ENCODE measurements at regions not wholly inside any gene's neighbourhood (a gene's known extent, or its start where the extent isn't known, plus 50 kb on each side); places are given as distances from the start of the nearest gene placed in this dataset.

GRCh38 chr20:39547546-39548408 lies 585.6 kb downstream of the DHX35 start:
- DNase-seq (ENCODE audit: extremely low read depth in 1 of 2, low read depth in 1 of 2): no peak

DNA sequence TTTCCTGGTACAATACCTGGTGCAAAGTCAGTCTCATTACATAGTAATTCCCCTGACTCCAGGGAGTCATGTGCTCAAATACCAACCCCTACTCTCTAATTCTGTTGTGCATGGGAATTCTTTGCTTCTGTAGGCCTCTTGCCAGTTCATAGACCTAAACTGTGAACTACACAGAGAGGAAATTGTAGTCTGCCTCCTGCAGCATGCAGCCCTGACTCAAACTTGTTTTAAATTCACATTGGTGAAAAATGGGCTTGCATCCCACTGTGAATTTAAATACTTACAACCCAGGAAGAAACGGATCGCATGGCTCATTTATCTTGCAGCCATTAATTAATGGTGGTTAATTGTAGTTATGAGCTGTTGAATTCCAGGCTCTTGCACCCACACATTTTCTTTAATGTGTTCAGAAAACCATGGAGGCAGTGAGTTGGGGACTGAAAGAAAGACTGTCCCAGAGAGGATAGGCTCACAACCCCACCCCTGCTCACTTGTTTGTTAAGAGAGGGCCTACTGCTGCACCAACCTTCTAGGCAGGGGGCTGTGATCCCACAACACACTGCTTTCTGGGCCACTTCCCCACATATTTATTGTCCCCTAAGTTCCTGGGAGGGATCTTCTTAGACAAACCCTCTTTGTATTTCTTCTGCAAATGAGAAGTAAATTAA lies 579.1 kb downstream of the DHX35 start:
- no peak for DNase-seq (ENCODE audit: extremely low read depth in 1 of 2, low read depth in 1 of 2)

GRCh38 chr20:39538317-39538716 lies 576.2 kb downstream of the DHX35 start:
- no peak for DNase-seq (ENCODE audit: extremely low read depth in 1 of 2, low read depth in 1 of 2)

DNA sequence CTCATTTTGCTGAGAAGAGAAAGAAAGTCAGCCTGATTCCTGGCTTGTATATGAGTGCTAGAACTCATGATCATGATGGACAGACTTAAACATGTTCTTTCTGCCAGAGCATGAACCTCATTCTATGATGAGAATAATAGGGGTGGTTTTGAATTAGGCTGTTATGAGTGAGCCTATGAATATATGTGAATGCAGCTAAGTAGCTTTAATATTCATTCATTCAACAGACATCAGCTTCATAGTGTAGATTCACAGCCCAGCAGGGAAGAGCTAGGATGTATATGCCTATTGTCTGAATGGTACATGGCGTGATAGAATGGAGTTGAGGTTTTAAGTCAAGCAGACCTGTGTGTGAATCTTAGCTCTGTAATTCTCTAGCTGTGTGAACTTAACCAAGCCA lies 573.2 kb downstream of the DHX35 start:
- DNase-seq (ENCODE audit: extremely low read depth in 1 of 2, low read depth in 1 of 2): no peak

- DNase-seq (ENCODE audit: extremely low read depth in 1 of 2, low read depth in 1 of 2): no peak
Measured at GRCh38 chr20:39534846-39535245, 572.7 kb downstream of the DHX35 start.

DNA sequence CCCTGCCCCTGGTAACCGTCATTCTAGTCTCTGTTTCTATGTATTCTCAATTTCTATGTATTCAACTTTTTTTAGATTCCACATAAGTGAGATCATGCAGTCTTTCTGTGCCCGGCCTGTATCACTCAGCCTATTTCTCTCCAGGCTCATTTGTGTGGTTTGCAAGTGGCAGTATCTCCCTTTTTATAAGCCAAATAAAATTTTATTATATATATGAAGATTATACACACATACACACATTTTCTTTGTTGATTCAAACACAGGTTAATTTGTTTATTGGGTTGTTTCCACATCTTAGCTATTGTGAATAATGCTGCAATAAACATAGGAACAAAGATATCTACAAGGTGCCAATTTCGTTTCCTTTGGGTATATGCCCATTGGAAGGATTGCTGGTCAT lies 571.7 kb downstream of the DHX35 start:
- no peak for DNase-seq (ENCODE audit: extremely low read depth in 1 of 2, low read depth in 1 of 2)

- DNase-seq (ENCODE audit: extremely low read depth in 1 of 2, low read depth in 1 of 2): no peak
Measured at GRCh38 chr20:39532205-39532604, 570.1 kb downstream of the DHX35 start.

DNA sequence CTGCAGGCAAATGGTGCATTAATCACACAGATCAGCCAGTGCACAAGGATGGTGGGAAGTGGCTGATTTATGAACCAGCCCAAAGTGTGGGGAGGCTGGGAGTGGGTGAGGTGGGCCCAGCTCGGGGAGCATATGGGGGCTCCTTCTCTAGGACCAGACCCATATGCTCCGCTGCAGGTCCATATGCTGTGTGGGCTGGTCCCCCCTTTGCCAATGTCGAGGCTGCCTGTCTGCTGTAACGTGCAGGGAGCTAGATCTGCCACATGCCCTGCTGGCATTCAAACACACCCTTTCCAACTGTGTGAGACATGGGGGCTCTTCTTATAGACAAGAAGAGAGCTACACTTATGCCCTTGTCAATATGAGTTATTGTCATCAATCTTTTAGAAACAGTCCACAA lies 566.3 kb downstream of the DHX35 start:
- DNase-seq (ENCODE audit: extremely low read depth in 1 of 2, low read depth in 1 of 2): no peak

- no peak for DNase-seq (ENCODE audit: extremely low read depth in 1 of 2, low read depth in 1 of 2)
Measured at GRCh38 chr20:39524371-39524911, 562.3 kb downstream of the DHX35 start.

DNA sequence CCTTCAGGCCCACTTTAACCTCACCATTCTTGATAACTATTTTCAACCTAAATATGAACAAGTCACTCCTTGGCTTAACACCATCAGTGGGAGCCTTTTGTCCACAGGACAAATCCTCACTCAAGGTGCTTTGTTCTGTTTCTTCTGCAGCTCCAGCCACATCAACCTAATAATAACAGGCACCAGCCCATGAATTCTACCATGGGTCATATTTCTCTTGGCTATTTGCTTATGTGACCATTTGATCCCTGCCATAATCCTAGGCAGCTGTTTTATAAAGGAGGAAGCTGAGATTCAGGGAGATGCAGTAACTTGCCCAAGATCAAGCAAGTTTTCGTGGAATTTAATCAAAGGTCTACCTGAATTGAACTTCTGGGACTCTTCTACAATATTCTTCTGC lies 561.3 kb downstream of the DHX35 start:
- DNase-seq (ENCODE audit: extremely low read depth in 1 of 2, low read depth in 1 of 2): no peak

DNA sequence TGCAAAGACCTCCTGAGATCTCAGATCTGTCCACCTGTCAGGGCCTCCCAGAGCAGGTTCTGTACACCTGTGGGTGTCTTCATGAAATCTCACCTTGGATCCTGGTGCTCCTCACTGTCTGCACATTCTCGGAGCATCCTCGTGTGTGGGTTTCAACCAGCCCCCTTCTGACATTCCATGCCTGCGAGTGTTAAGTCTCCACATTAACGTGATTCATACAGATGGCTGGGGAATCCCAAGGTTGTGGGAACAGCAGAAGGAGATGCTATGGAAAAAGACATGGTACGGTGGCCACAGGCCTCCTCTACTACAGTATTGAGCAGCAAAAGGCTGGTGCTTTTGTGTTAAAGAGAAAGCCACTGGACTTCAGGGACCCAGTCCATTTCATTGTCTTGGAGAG lies 556.5 kb downstream of the DHX35 start:
- DNase-seq (ENCODE audit: extremely low read depth in 1 of 2, low read depth in 1 of 2): no peak

DNA sequence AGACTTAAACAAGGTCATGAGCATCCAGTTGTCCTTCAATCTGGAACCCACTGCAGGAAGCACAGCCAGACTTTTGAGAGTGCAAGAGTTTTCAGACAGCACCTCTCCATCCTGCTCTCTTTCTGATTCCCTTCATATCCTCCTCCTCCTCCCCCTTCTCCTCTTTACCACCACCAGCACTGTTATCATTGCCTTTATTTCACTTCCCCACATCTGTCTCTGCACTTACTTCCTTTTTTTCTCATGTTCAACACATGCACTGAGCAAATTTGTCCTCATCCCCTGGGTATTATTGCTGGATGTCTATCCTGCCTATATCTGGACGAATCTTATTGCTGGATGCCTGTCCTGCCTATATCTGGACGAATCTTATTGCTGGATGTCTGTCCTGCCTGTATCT lies 554.8 kb downstream of the DHX35 start:
- no peak for DNase-seq (ENCODE audit: extremely low read depth in 1 of 2, low read depth in 1 of 2)

DNA sequence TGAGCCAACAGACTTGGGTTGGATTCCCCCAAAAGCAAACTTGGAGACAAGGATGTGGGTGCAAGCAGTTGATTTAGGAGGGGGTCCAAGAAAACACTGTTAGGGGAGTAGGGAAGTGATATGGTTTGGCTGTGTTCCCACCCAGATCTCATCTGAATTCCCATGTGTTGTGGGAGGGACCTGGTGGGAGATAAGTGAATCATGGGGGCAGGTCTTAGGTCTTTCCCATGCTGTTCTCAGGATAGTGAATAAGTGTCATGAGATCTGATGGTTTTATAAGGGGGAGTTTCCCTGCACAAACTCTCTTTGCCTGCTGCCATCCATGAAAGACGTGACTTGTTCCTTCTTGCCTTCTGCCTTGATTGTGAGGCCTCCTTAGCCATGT lies 542.6 kb downstream of the DHX35 start:
- no peak for DNase-seq (ENCODE audit: extremely low read depth in 1 of 2, low read depth in 1 of 2)

DNA sequence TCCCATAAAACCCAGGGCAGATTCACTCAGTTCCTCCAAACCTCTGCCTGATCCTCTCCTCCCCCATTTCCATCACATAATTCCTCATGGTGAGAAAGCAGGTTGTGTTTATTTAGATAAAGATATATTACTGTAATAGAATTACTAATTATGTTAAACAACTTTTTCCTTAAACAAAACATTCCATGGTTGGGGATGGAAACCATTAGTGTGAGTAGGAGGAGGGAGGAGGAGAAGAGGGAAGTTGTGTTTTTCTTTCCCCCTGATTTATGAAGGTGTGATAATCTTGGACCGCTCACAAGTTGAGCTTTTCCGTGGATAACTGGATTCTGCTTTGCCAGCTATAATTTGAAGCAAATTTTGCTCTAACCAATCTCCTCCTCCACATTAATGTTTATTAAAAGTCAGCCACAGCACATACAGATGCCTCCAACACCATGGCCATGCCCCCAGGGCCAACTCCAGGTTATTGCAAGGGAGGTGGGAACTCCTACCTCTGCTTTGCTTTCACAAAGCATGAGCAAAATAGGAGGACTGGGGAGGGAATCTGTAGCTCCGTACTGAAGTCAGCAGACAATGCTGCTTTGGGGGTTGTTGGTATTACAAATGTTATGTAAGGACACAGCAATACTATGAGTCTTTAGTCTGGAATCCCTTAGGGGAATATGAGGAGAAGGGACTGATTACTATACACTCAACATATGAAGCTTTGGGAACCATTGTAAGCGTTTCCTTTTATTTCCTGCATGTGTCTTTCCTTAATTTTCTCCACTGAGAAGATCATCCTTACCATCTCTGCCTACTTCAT lies 542.0 kb downstream of the DHX35 start:
- DNase-seq (ENCODE audit: extremely low read depth in 1 of 2, low read depth in 1 of 2): no peak

DNA sequence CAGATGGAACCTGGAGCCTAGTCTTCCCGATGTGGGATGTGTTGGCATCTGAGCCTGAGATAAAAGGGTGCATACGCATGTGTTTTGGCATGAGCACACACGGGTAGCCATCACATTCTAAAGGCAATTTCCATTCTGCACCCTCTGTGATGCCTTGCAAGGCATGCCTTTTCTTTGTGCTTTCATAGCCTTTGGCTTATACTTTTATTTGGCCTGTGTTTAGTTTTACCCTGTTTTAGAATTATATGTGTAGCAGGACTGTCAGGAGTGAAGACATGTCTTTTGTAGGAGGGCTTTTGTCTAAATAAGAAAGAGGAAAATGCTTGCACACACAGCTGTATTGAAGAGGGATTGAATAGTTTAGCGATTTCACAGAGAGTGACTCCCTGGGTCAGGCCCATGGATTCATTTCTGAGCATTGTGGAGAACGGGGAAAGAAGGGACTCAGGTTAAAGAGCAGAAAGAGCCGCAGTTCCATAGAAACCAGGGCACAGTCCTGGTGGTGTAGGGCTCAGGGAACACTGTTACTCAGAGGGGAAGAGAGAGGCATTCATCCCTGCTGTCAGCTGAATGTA lies 530.2 kb downstream of the DHX35 start:
- DNase-seq (ENCODE audit: extremely low read depth in 1 of 2, low read depth in 1 of 2): no peak

GRCh38 chr20:39491711-39492110 lies 529.6 kb downstream of the DHX35 start:
- DNase-seq (ENCODE audit: extremely low read depth in 1 of 2, low read depth in 1 of 2): no peak

DNA sequence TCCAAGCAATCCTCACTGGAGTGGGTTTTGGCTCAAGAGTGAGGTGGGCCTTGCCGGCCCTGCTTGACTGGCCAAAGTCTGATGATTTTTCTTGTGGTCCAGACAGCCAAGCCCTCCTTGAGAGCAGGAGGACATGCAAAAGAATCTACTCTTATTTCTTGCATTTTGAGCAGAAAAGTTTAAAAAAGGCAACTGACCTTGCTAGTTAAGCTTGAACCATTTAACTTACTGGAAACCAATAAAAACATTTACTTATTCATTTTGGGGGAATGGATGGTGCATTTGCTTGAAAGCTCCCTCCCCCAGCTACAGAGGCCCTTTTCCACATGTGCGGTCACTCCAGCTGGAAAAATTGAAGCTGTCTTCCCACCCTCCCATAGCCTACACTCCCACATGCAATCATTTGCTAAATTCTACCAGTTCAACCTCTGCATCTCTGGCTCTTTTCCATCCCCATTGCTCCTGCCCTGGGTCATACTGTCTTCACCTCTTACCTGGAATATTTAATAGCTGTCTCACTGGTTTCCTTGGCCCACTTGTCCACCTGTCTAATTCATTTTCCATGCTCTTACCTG lies 527.9 kb downstream of the DHX35 start:
- DNase-seq (ENCODE audit: extremely low read depth in 1 of 2, low read depth in 1 of 2): no peak

GRCh38 chr20:39480276-39481043 lies 518.3 kb downstream of the DHX35 start:
- no peak for DNase-seq (ENCODE audit: extremely low read depth in 1 of 2, low read depth in 1 of 2)

GRCh38 chr20:39479196-39479810 lies 517.2 kb downstream of the DHX35 start:
- DNase-seq (ENCODE audit: extremely low read depth in 1 of 2, low read depth in 1 of 2): no peak

Data from activated CD8-positive, alpha-beta memory T cell treated with anti-CD3 and anti-CD28 coated beads for 1 hour (primary cell).